ENCODE measurements at regions not wholly inside any gene's neighbourhood (a gene's known extent, or its start where the extent isn't known, plus 50 kb on each side); places are given as distances from the start of the nearest gene placed in this dataset.

DNA sequence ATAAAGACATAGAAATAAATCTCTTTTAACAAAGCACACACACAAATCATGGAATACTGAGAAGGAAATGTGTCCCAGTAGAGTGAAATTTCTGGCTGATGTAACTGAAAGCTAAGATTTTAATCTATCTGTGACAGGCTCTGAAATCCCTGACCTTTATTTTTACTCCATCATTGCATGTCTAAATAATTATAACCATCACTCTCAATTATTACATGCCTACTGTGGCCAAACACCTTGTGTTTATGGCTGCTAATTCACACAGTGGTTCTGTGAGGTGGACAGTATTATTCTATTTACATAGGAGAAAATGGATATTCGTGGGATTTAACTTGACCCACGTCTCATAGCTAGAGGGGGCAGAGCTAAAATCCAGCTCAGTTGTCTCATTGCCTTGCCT, 438.1 kb downstream of the TLL1 start:
- TF ChIP-seq, protein P1, sequence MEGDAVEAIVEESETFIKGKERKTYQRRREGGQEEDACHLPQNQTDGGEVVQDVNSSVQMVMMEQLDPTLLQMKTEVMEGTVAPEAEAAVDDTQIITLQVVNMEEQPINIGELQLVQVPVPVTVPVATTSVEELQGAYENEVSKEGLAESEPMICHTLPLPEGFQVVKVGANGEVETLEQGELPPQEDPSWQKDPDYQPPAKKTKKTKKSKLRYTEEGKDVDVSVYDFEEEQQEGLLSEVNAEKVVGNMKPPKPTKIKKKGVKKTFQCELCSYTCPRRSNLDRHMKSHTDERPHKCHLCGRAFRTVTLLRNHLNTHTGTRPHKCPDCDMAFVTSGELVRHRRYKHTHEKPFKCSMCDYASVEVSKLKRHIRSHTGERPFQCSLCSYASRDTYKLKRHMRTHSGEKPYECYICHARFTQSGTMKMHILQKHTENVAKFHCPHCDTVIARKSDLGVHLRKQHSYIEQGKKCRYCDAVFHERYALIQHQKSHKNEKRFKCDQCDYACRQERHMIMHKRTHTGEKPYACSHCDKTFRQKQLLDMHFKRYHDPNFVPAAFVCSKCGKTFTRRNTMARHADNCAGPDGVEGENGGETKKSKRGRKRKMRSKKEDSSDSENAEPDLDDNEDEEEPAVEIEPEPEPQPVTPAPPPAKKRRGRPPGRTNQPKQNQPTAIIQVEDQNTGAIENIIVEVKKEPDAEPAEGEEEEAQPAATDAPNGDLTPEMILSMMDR (IDR thresholded peaks at IDR 0.05; ENCODE audit: insufficient read depth, low read depth, low read length) = no peak
- TF ChIP-seq EZH2 (IDR thresholded peaks at IDR 0.05; ENCODE audit: insufficient read depth, low read length) = no peak

Data from astrocyte (in vitro differentiated cells and primary cell).